RCC 7860 (cell line): ENCODE measurements at regions not wholly inside any gene's neighbourhood (a gene's known extent, or its start where the extent isn't known, plus 50 kb on each side); places are given as distances from the start of the nearest gene placed in this dataset.
A peak's percentile ranks its signal among the peaks of the same experiment; 100 is the strongest.
"Not testable (repeated sequence)": the region's sequence is repeated elsewhere in the genome, so short reads cannot be mapped to it uniquely, and the experiment has no call there.

ENCODE experiments used
- DNase-seq: peaks from one replicate; pipeline ENCODE4 v3.0.0-alpha.2; 2015; ENCODE audit warnings: low spot score
- FAIRE-seq: peaks from 2 replicates; lab custom pipeline; 2012; peaks lifted over from hg19 to GRCh38; lab: Jason Lieb, UNC

DNA sequence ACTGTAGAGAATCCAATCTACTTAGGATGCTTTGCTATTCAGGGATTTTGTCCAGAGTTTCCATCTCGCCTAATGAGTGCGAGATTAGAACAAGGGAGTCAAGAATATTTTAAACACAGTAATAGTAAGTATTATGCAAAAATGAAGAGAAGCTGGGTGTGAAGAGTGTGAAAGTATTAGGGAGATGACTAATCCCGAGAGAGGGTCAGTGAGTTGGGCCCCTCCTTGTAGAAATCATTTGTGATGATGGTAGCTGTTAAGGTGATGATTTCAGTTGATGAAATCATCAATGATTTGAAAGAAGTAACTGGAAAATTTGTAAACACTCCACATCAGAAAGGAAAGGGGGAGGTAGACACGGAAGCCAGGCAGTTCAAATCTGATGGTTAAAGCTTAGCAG is 478.9 kb upstream of the MGAT4C start:
- DNase-seq (no peak), FAIRE-seq (no peak)

DNA sequence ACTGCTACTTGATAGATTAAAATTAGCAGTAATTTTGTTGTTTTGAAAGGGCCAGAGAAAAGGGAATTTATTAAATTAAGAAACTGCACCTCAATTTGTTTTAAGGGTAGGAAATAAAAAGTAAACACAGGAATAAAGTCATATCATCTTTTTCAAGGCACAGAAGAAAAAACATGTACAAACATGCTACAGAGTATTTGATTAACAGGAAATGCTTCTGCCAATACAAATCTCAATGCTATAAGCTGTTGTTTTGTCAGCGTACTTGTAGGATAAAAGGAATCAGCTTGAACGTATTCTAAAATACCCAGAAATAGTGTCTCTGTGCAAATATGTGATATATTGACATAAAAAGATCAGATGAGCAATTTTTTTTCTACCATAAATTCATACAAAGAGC is 474.0 kb upstream of the MGAT4C start:
- no peak for FAIRE-seq
- no peak for DNase-seq

DNA sequence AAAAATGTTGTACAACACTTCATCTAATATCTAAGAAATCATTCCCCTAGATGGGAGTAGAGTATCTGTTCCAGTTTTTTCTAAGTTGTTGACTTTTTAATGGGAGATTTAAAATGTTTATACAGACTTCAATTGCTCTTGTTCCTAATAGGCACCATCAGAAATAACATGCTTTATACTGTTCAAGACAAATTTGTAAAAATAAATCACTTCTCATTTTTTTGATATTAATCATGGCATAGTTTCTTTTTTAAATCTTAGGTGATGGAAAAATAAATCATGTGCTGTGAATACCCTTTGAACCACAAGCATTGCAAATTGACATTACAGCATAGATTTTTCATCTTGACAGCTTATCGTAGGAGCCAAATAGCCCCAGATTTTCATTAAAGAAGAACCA is 473.5 kb upstream of the MGAT4C start:
- FAIRE-seq (no peak), DNase-seq (no peak)

DNA sequence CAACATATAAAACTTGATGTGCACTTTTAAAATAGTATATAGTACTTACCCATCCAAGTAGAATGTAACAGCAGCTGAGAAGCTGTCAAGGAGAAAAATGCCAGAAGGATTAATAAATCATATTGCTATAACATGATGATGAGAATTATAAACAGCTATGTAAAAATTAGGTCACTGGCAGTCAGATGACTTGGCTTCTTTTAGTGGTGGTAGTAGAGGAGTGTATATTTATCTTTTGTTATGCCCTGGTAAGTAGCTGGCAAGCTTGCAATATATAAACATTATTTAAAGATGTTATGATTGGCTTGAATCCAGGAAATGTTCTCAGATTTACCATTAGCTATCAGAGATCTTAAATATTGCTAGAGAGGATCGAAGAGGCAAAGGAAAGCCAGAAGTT is 471.0 kb upstream of the MGAT4C start:
- DNase-seq (peak; percentile 17), FAIRE-seq (peak; percentile 35)

DNA sequence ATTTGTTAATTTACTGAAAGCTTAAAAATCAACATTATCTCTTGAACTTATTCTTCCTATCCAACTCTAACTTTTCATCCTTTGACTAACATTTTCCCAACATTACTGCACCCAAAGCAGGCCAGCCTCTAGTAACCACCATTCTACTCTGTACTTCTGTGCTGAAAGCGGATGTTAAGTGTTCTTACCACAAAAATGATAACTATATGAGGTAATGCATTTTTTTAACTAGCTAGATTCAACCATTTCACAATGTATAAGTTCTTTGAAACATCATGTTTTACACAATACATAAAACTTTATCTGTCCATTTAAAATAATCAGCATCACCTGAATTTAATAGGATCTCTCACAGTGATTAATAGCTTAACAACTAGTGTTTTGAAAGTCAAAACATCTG is 468.5 kb upstream of the MGAT4C start:
- DNase-seq = peak; percentile 12
- no peak for FAIRE-seq

DNA sequence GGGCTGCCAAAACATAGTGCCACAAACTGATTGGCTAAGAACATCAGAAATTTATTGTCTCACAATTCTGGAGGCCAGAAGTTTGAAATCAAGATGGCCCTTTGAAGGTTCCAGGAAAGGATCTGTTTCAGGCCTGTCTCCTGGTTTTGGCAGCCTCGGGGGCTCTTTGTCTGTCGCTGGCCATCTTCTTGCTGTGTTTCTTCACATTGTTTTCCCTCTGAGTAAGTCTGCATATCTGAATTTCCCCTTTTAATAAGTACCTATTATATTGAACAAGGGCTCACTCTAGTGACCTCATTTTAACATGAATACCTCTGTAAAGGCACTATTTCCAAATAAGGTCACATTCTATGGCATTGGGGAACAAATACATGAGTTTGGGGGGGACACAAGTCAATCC is 467.1 kb upstream of the MGAT4C start:
- no peak for FAIRE-seq
- DNase-seq = no peak

DNA sequence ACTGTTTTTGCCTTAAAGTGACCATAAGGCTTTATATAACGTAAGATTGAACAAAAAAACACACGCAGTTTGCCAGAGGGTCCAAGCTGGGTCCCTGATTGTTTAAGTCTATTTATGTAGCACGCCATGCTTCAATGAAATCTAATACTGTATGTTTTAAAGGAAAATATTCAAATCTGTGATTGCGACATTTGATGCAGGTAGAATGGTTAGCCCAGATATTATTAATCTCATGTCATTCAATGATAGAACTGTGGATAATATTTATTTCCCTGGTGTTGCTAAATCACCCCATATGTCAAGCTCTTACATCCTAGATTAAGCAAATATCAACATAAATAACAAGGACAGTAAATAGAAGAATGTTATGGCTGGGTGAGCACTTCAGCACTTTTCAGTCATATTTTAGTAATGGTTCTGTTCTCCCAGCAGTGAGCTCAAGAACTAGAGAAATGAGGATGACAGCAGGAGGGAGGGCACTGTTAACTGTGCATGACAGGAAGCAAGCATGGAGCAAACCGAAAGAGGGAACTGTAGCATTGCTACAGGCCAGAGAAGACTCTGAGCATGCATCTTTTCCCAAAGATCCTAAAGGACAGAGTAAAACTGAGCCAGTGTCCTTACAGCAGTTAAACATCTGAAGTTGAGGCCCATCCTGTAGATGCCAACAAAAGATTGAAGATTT is 465.7 kb upstream of the MGAT4C start:
- FAIRE-seq (no peak), DNase-seq (no peak)

DNA sequence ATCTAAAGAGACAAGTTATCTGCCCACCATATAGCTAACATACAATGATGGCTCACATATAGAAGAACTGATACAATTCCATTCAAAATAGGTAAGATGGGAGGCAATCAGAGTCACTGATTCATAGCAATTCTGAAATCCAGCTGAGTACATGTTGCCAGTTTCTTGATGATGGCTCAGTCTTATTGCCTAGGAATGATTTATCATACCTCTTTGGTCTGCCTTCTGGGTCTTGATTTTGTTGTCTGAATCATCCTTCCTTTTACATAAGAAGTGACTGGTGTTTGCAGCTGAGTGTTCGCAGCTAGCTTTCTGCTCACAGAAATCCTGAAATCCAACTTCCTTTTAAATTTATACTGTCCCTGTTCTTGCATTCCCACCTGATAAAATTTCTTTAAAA is 463.2 kb upstream of the MGAT4C start:
- FAIRE-seq (no peak), DNase-seq (peak; percentile 22)

DNA sequence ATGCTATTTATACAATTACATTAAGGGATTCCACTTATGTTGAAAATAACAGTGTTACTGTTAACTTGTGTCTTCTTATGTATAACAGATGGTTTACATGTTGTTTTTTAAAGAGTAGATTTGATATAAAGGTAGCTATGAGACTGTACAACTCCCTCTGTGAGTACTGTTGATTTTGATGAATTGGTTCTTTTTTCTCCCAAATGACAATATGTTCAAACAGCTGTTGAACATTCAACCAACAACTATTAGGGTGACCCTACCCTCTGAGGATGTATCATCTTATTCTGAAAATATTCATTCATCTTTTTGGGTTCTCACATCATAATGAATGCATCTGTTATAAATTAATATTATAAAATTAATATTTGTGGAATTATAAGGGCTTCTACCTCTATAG is 456.9 kb upstream of the MGAT4C start:
- FAIRE-seq = no peak

DNA sequence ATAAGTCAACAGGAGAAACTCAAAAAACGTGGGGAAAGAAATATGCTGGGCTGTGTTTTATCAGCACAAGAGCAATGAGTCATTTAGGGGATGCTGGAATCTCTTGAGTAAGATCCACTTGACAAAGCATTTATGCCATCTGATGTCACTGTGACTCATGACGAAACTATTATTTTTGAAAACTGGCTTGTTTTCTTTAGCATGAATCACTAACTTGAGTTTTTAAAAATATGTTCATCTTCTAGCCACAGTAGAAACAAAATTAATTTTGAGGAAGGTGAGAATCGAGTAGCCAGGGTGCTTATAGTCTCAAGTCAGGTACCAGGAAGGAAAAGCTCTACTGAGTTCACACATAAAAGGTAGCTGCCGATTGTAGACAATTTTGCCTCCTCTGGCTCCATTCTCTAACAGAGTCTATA is 456.2 kb upstream of the MGAT4C start:
- FAIRE-seq (peak; percentile 98), DNase-seq (peak; percentile 91)

More for the DNA sequence above, 456.9 kb upstream of the MGAT4C start:
- no peak for DNase-seq

DNA sequence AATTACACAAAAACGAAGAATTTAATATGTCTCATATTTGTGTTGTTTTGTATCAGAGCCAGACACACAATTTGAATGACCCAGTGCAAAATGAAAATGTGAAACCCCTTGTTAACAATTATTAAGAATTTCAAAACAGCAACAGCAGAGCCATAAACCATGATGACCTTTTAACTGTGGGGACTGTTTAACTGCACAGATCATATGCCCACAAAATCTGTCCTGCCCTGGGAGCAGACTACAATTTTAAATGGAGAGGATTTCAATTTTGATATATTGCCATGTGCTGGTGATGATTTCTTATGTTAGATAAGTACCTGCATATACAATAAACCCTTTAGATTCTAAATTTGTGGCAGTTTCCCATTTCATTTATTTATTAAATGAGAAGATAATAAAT is 455.5 kb upstream of the MGAT4C start:
- DNase-seq (no peak), FAIRE-seq (no peak)

DNA sequence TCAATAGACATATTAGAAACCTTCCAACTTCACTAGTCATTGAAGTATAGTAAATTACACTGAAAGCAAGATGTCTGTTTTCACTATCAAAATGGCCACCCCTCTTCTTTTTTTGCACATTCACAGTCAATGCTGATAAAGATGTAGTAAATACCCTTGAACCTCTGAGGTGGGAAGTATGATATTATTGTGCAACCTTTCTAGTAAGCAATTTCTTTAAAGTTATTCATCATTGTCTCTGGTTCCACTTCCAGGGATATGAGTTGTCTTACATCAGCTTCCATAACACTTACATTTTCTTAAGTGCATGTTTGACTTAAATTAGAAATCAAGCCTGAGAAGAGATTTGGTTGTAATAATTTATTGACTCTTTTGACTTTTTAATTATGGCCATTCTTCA is 453.9 kb upstream of the MGAT4C start:
- no peak for FAIRE-seq
- no peak for DNase-seq

DNA sequence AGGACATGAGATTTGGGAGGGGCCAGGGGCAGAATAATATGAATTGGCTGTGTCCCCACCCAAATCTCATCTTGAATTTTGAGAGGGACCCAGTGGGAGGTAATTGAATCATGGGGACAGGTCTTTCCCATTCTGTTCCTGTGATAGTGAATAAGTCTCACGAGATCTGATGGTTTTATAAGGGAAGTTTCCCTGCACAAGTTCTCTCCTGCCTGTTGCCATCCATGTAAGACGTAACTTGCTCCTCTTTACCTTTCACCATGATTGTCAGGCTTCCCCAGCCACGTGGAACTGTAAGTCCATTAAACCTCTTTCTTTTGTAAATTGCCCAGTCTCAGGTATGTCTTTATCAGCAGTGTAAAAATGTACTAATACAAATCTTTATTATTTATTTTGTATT is 452.8 kb upstream of the MGAT4C start:
- not testable (repeated sequence) for FAIRE-seq, DNase-seq

DNA sequence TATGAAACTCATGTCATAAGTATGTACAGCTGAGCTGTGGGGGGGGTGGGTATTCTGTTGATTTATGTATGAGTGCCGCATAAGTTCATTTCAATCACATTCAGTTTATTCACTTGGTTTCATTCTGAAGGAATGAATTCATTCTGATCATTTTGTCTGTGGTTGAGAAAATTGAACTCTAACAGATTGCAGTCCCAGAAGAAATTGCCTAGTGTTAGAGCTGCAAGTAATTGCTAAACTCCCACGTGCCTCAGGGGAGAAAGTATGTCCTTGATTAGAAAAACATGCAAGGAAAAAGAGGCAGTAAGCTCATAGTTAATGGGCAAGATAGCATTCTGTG is 442.4 kb upstream of the MGAT4C start:
- DNase-seq (no peak), FAIRE-seq (no peak)

DNA sequence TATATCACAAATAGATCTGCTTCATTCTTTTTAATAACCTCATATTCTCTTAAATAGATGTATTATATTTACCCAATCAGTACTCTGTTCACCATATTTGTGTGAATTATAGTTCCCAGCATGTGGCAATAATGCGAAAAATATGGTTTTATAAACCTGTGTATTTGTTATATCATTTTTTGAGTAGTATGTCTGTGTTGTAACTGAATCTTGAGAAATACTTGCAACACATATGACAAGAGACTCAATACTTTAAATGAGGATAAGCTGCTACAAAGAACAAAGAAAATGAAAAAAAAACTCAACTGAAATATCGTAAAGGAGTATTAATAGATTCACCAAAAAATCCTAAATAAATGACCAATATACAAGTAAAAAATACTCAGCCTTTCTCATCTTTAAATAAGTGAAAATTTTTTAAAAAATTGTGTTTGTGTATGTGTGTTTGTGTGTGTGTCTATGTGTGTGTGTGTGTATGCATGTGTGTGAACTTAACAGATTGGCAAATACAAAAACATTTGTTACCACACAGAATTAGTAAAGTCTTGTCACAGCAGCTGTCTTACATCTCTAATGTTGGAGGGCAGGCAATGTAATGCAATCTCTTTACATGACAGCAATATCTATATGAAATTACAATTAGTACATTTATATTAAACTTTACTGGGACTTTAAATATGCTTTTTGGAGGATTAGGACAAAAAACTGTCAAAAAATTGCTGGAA is 441.9 kb upstream of the MGAT4C start:
- FAIRE-seq (no peak), DNase-seq (no peak)

DNA sequence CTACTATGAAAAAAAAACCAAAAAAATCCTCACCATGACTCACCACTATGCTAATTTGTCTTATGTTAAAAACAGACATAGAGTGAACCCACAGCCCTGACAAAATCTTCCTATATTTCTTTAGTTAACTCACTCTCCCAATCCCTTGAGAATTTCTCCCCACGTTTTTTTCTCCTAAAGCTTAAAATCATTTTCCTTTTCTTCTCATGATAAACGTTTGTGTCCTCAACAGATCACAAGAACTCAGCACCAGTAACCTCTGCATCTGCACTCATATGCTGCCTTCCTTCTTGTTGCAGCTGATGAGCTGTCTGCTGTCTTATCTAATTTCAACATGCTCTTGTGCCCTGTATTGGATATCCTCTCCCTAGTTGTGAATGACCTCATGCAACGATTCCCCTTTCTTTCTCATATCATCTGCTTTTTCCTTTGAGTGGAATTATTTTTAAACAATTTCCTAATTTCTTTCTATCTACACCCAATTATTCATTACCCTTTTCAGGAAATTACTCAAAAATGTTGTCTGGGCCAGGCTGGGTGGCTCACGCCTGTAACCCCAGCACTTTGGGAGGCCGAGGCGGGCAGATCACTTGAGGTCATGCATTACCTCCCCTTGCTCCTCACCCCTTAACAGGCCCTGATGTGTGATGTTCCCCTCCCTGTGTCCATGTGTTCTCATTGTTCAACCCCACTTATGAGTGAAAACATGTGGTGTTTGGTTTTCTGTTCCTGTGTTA is 427.5 kb upstream of the MGAT4C start:
- no peak for DNase-seq
- no peak for FAIRE-seq

DNA sequence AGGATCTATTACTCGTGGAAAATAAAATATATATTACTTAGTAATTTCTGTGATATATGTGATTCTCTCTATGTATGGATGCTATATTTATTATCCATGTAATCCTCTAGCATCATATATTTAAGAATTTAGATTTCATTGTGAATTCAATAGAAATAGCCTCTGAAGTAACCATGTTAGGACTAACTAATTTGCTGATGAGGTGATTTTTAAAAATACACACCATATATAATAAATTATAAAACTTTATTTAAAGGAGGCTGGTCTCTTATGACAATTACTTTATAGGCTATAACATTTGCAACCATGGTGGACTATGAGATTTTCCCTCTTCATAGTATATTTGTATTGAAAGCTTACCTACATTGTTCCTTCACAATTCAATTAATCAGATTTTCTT is 424.9 kb upstream of the MGAT4C start:
- no peak for FAIRE-seq
- no peak for DNase-seq

DNA sequence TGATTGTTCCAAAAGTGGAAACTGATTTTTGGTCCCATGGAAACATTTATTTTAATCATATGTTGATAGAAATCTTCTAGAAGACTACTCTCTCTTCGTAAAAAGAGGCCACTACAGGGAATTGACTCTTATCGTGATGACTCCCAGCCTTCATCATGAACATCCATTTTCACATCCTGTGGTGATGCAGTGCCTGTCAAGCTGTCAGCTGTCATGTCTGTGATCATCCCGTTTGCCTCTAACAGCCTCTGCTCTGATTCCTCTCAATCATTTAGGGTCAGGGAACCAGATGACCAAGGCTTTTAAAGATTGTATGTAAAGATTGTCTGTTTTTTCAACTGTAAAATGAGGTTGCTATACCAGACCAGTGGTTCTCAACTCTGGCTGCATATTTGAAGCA is 419.0 kb upstream of the MGAT4C start:
- no peak for FAIRE-seq
- no peak for DNase-seq

DNA sequence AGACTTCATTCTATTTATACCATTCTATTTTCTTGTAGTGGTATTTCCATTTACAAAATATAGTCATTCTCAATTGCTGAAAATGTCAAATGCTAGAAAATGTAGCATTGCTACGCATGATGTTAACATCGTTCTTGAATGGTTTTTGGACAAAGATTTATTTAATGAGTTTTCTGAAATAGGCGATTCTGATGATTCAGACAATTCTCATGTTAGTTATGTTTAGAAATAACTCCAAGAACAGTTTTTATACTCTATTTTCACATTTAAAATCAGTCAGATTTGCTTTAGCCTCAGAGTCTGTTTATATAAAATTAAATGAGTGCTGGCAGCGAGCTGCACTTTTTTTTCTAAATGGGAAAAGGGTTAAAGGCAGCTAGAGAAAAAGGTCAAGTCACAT is 414.8 kb upstream of the MGAT4C start:
- DNase-seq = no peak
- no peak for FAIRE-seq

DNA sequence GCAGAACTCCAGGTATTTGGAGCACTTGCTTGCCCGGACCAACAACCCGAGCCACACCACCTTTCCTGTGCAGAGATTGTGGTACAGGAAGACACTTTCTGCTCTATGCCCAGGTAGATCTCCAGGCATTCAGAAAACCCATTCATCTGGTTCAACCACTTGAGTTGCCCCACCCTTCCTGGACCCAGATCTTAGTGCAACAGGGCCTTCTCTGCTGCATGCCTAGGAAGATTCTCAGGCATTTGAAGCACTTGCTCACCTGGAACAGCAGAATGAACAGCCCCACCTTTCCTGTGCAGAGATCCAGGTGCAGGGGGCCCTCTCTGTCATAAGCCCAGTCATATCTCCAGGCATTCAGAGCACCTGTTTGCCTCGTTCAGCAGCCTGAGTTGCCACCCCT is 412.8 kb upstream of the MGAT4C start:
- no peak for DNase-seq

DNA sequence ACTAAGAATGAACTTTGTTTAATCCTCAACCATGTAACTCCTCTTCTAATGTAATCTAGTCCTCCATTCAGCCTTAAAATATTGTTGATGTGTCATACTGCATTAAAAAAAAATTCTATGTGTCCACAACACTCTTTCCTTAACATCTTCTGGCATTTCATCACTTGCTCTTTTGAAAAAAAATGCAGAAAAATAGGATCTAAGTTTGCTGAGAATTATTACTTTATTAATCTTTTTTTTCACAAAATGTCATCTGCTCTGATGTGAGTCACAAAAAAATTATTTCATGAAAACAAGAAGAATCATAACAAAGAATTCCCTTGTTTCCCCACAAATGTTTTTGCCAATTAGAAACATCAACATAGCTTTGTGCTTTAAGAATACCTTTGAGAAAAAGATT is 410.1 kb upstream of the MGAT4C start:
- FAIRE-seq (no peak), DNase-seq (no peak)

More for the DNA sequence above, 412.8 kb upstream of the MGAT4C start:
- FAIRE-seq = no peak

DNA sequence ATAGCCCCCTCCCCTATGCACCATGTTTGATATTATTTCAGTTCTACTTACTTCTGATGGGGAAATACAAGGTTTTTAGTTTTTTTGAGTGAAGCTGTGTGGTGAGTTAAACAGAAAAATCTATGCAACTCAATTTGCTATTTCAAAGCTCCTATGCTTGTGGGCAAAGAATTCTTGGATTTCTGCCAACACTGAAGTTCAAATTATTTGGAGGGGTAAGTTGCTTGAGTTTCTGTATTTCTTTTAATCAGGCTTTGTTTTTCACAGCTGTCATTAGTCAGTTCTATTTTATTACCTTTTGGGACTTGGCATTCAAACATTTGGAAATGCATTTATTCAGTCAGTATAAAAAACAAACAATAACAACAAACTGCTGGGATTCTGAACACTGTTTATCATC is 407.5 kb upstream of the MGAT4C start:
- DNase-seq (no peak), FAIRE-seq (no peak)
